Caco-2 (cell line): ENCODE measurements at regions not wholly inside any gene's neighbourhood (a gene's known extent, or its start where the extent isn't known, plus 50 kb on each side); places are given as distances from the start of the nearest gene placed in this dataset.

Experiments used
- BruUV-seq: library from RNA; stranded (reverse); fragments of 400-500 nt; replicated peaks from 2 replicates; lab custom pipeline; 2021; lab: Mats Ljungman, UMichigan
- CTCF ChIA-PET: fragments of 300-600 bp; sonication (Branson Sonifier 250); formaldehyde crosslinking; loops from one replicate; lab custom pipeline; 2022; ENCODE audit warnings: antibody characterized with exemption; lab: Charles Lee
- POLR2A ChIA-PET: fragments of 300-600 bp; sonication (Branson Sonifier 250); formaldehyde crosslinking; loops from one replicate; lab custom pipeline; 2022; ENCODE audit warnings: antibody characterized with exemption; lab: Charles Lee
- DNase-seq, 2 experiments: peaks; one replicate each; pipeline versions ENCODE4 v3.0.0 to v3.0.0-alpha.2; 2020 to 2022
- H3K27me3 ChIP-seq: replicated peaks from 2 replicates; pipeline ENCODE4 v1.6.0; 2011; ENCODE audit warnings: low read length; ENCODE audit not compliant: control insufficient read depth, insufficient read depth
- H3K36me3 ChIP-seq: 2 replicates; pipeline ENCODE4 v1.5.1; 2011; ENCODE audit warnings: low read length; ENCODE audit not compliant: control insufficient read depth, insufficient read depth
- H3K4me1 ChIP-seq: fragments of 250-450 bp; sonication (Bioruptor Pico); 2 replicates; pipeline ENCODE4 v1.5.1; 2020; ENCODE audit warnings: mild to moderate bottlenecking
- H3K4me3 ChIP-seq: 2 replicates; pipeline ENCODE4 v1.5.1; 2011; ENCODE audit warnings: low read depth, mild to moderate bottlenecking, control low read depth, low read length
- H3K9me3 ChIP-seq: fragments of 250-450 bp; sonication (Bioruptor Pico); 2 replicates; pipeline ENCODE4 v1.5.1; 2020; ENCODE audit warnings: mild to moderate bottlenecking, moderate library complexity
- H3K27ac Mint-ChIP-seq: one replicate; pipeline ENCODE4 v1.8.0; 2022; ENCODE audit warnings: mixed read lengths; ENCODE audit not compliant: unreplicated experiment
- H3K27me3 Mint-ChIP-seq: one replicate; pipeline ENCODE4 v1.8.0; 2022; ENCODE audit warnings: mixed read lengths; ENCODE audit not compliant: insufficient read depth, unreplicated experiment
- H3K36me3 Mint-ChIP-seq: one replicate; pipeline ENCODE4 v1.8.0; 2022; ENCODE audit warnings: mild to moderate bottlenecking, mixed read lengths; ENCODE audit not compliant: insufficient read depth, unreplicated experiment
- H3K4me1 Mint-ChIP-seq: one replicate; pipeline ENCODE4 v1.8.0; 2022; ENCODE audit warnings: low read depth, mixed read lengths; ENCODE audit not compliant: unreplicated experiment
- H3K4me3 Mint-ChIP-seq: one replicate; pipeline ENCODE4 v1.8.0; 2022; ENCODE audit warnings: mild to moderate bottlenecking, moderate library complexity, mixed read lengths; ENCODE audit not compliant: unreplicated experiment
- H3K9me3 Mint-ChIP-seq: one replicate; pipeline ENCODE4 v1.8.0; 2022; ENCODE audit warnings: mixed read lengths; ENCODE audit not compliant: unreplicated experiment
- CTCF ChIP-seq, 2 experiments: fragments of 200-600 bp in 1 of 2; IDR thresholded peaks; 1 replicate in 1 of 2; 2 replicates in 1 of 2; pipeline versions ENCODE4 v1.5.1 to v1.8.0; 2011 to 2022; ENCODE audit warnings: antibody characterized with exemption in 1 of 2, control low read depth in 1 of 2, inconsistent platforms in 1 of 2, low read depth in 1 of 2, low read length in 1 of 2, mild to moderate bottlenecking in 1 of 2, moderate library complexity in 1 of 2; ENCODE audit not compliant: insufficient read depth in 1 of 2, severe bottlenecking in 1 of 2, unreplicated experiment in 1 of 2
- intact Hi-C: fragments of 100-400 bp; cut with micrococcal nuclease; formaldehyde crosslinking; loops from one replicate; pipeline ENCODE4 v1.10.0; 2022; ENCODE audit not compliant: unreplicated experiment

GRCh38 chr4:135316266-135316779 is 1114.7 kb upstream of the PABPC4L start:
- no peaks in the 10 kb centered on the region for H3K27me3 ChIP-seq
- no peak overlapping the region for H3K27ac Mint-ChIP-seq
- no TSS peak for BruUV-seq
- CTCF ChIA-PET, result no interaction called here
- H3K27me3 Mint-ChIP-seq, result no peaks in the 10 kb centered on the region
- no peaks in the 10 kb centered on the region for H3K9me3 Mint-ChIP-seq
- intact Hi-C loops, result no loop called here
- POLR2A ChIA-PET, result no interaction called here
- H3K4me3 ChIP-seq, result no peak overlapping the region
- no peak for DNase-seq
- no peaks in the 10 kb centered on the region for H3K36me3 ChIP-seq
- no peaks in the 10 kb centered on the region for H3K36me3 Mint-ChIP-seq
- H3K4me1 ChIP-seq, result no peaks in the 10 kb centered on the region
- no peak overlapping the region for H3K4me3 Mint-ChIP-seq
- no peaks in the 10 kb centered on the region for H3K4me1 Mint-ChIP-seq
- no peaks in the 10 kb centered on the region for H3K9me3 ChIP-seq
- no peak for TF ChIP-seq CTCF (IDR thresholded peaks at IDR 0.05; ENCODE audit: insufficient read depth in 1 of 2, low read depth in 1 of 2, low read length in 1 of 2, severe bottlenecking in 1 of 2, unreplicated experiment in 1 of 2)

DNA sequence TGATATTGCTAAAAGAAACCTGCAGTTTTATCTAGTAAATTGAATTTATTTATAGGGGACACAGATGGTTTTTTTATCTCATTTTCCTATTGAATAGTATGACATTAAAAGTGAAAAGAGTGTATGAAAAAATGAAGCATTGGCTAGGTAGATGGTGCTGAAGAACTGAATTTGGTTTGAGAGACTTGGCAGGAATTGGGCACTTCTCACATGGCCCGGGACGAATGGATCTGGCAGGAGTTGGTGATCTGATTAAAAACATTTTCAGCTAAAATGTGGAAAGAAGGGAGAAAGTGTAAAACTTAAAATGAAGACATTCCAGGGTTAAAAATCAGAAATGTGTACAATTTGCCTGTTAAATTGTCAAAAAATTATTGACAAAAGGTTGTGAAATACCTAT is 1088.5 kb upstream of the PABPC4L start:
- Histone ChIP-seq H3K9me3 (no peaks in the 10 kb centered on the region), H3K4me1 (no peaks in the 10 kb centered on the region), H3K4me3 (no peak overlapping the region), H3K27me3 (no peaks in the 10 kb centered on the region), H3K36me3 (no peaks in the 10 kb centered on the region)
- Mint-ChIP-seq H3K27ac (no peak overlapping the region), H3K9me3 (no peaks in the 10 kb centered on the region), H3K36me3 (no peaks in the 10 kb centered on the region), H3K27me3 (no peaks in the 10 kb centered on the region), H3K4me1 (no peaks in the 10 kb centered on the region), H3K4me3 (no peak overlapping the region)
- intact Hi-C loops, result no loop called here
- ChIA-PET CTCF (no interaction called here), POLR2A (no interaction called here)
- BruUV-seq, result no TSS peak
- no peak for TF ChIP-seq CTCF (IDR thresholded peaks at IDR 0.05; ENCODE audit: insufficient read depth in 1 of 2, low read depth in 1 of 2, low read length in 1 of 2, severe bottlenecking in 1 of 2, unreplicated experiment in 1 of 2)
- DNase-seq, result no peak

GRCh38 chr4:135283934-135284333 is 1082.3 kb upstream of the PABPC4L start:
- no TSS peak for BruUV-seq
- no peak for TF ChIP-seq CTCF (IDR thresholded peaks at IDR 0.05; ENCODE audit: insufficient read depth in 1 of 2, low read depth in 1 of 2, low read length in 1 of 2, severe bottlenecking in 1 of 2, unreplicated experiment in 1 of 2)
- Histone ChIP-seq H3K27me3 (no peaks in the 10 kb centered on the region), H3K9me3 (no peaks in the 10 kb centered on the region), H3K4me3 (no peak overlapping the region), H3K4me1 (no peaks in the 10 kb centered on the region), H3K36me3 (no peaks in the 10 kb centered on the region)
- Mint-ChIP-seq H3K36me3 (no peaks in the 10 kb centered on the region), H3K9me3 (no peaks in the 10 kb centered on the region), H3K4me3 (no peak overlapping the region), H3K27me3 (no peaks in the 10 kb centered on the region), H3K27ac (no peak overlapping the region), H3K4me1 (no peaks in the 10 kb centered on the region)
- intact Hi-C loops, result no loop called here
- ChIA-PET CTCF (no interaction called here), POLR2A (no interaction called here)
- DNase-seq, result no peak
